OCI-LY7 (cell line): ENCODE measurements at regions not wholly inside any gene's neighbourhood (a gene's known extent, or its start where the extent isn't known, plus 50 kb on each side); places are given as distances from the start of the nearest gene placed in this dataset.

Experiments
- CTCF ChIP-seq: fragments of 200-600 bp; sonication (generic); conservative IDR thresholded peaks from 2 replicates; pipeline ENCODE4 v1.5.1; 2014; ENCODE audit warnings: mild to moderate bottlenecking, antibody characterized with exemption, low read length, moderate library complexity, mixed read lengths
- EZH2phosphoT487 ChIP-seq: fragments of 200-600 bp; sonication (generic); IDR thresholded peaks from 2 replicates; pipeline ENCODE4 v1.6.1; 2018; ENCODE audit warnings: low read depth, borderline replicate concordance, mild to moderate bottlenecking, mixed run types, antibody characterized with exemption, low read length, moderate library complexity, mixed read lengths

- TF ChIP-seq CTCF, result no peak
- no peak for TF ChIP-seq EZH2phosphoT487
Observed at GRCh38 chr5:61951295-61951694, 354.7 kb upstream of the KIF2A start.
